ENCODE measurements at regions not wholly inside any gene's neighbourhood (a gene's known extent, or its start where the extent isn't known, plus 50 kb on each side); places are given as distances from the start of the nearest gene placed in this dataset.
"Not testable (repeated sequence)": the region's sequence is repeated elsewhere in the genome, so short reads cannot be mapped to it uniquely, and the experiment has no call there.

DNA sequence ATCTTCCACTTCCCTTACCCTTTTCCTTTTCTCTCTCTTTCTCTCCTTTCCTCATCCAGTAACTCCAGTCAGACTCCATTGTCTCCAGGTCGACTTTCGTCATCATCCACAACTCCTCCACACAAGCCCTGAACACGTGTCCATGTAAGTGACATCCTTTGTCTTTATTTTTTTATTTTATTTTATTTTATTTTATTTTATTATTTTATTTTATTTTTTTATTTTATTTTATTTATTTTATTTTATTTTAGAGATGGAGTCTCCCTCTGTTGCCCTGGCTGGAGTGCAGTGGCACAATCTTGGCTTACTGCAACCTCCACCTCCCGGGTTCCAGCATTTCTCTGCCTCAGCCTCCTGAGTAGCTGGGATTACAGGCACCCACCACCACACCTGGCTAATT lies 80.1 kb upstream of the VKORC1L1 start:
- H4K91ac ChIP-seq (replicated peaks; ENCODE audit: insufficient read length, low read length); H3K4me3 ChIP-seq (ENCODE audit: extremely low read depth in 1 of 4, insufficient read depth in 2 of 4, low read depth in 3 of 4, low read length in 4 of 4); H4K5ac ChIP-seq (ENCODE audit: insufficient read length, low read depth, low read length); H3K56ac ChIP-seq (replicated peaks; ENCODE audit: insufficient read length, low read depth, low read length); H3K79me1 ChIP-seq (ENCODE audit: low read depth, low read length); FAIRE-seq; CTCF ChIA-PET (ENCODE audit: partially characterized antibody); H2BK15ac ChIP-seq (ENCODE audit: low read length); H2BK20ac ChIP-seq (ENCODE audit: low read length); H4K8ac ChIP-seq (ENCODE audit: extremely low read depth, insufficient read depth, low read length); H3K4ac ChIP-seq (replicated peaks; ENCODE audit: insufficient read length, low read depth, low read length); H3K14ac ChIP-seq (ENCODE audit: insufficient read length); H2BK120ac ChIP-seq (replicated peaks; ENCODE audit: low read depth, low read length); H3K18ac ChIP-seq (ENCODE audit: extremely low read depth, low read length); H3K9me3 ChIP-seq (ENCODE audit: insufficient read depth in 2 of 2, low read depth in 1 of 2, low read length in 1 of 2); H2AFZ ChIP-seq (ENCODE audit: low read length); H3K79me2 ChIP-seq (ENCODE audit: control insufficient read depth in 1 of 2, insufficient read depth in 2 of 2, low read length in 2 of 2); H2BK5ac ChIP-seq (ENCODE audit: low read depth, low read length); POLR2A ChIA-PET (ENCODE audit: partially characterized antibody); H3K27ac ChIP-seq (ENCODE audit: low read depth, low read length); H4K20me1 ChIP-seq (replicated peaks in 1 of 2; ENCODE audit: control insufficient read depth in 1 of 2, insufficient read depth in 2 of 2, low read length in 2 of 2); H3K9ac ChIP-seq (replicated peaks in 1 of 4; ENCODE audit: extremely low read depth in 1 of 4, low read depth in 3 of 4, low read length in 3 of 4); H3K4me2 ChIP-seq (ENCODE audit: insufficient read depth in 1 of 2, low read depth in 2 of 2, low read length in 2 of 2); H3K23me2 ChIP-seq (ENCODE audit: low read depth, low read length); H2AK5ac ChIP-seq (ENCODE audit: low read depth, low read length); H3K36me3 ChIP-seq (ENCODE audit: control insufficient read depth in 2 of 4, insufficient read depth in 4 of 4, low read length in 3 of 4); H3K27me3 ChIP-seq (replicated peaks in 1 of 4; ENCODE audit: control insufficient read depth in 3 of 4, extremely low read depth in 1 of 4, insufficient read depth in 3 of 4, low read length in 3 of 4); H2BK12ac ChIP-seq (ENCODE audit: low read depth, low read length); H3K4me1 ChIP-seq (replicated peaks in 1 of 4; ENCODE audit: control insufficient read depth in 3 of 4, insufficient read depth in 4 of 4, low read length in 3 of 4); DNase-seq (ENCODE audit: low read depth in 1 of 2, low spot score in 2 of 2); H3K23ac ChIP-seq (ENCODE audit: insufficient read length): not testable (repeated sequence)
- 85% methylated on average over 4 of the region's 4 CpGs; no CpG with 5 or more reads in 1 of the 2 experiments for WGBS, 2 experiments (ENCODE audit: extremely low coverage in 1 of 2, insufficient coverage in 1 of 2, insufficient read length in 1 of 2, insufficient replicate concordance in 2 of 2, low coverage in 1 of 2, low lambda C conversion rate in 2 of 2, missing lambda C conversion rate in 1 of 2)

Measured in H1 (cell line).